HG02678 (cell line): ENCODE measurements at regions not wholly inside any gene's neighbourhood (a gene's known extent, or its start where the extent isn't known, plus 50 kb on each side); places are given as distances from the start of the nearest gene placed in this dataset.
"Not testable (repeated sequence)": the region's sequence is repeated elsewhere in the genome, so short reads cannot be mapped to it uniquely, and the experiment has no call there.

Experiments
- ATAC-seq: cut with Tn5 transposase; IDR thresholded peaks from one replicate; pipeline ENCODE4 v1.9.1; 2021; ENCODE audit warnings: mild to moderate bottlenecking, moderate library complexity; ENCODE audit not compliant: unreplicated experiment

DNA sequence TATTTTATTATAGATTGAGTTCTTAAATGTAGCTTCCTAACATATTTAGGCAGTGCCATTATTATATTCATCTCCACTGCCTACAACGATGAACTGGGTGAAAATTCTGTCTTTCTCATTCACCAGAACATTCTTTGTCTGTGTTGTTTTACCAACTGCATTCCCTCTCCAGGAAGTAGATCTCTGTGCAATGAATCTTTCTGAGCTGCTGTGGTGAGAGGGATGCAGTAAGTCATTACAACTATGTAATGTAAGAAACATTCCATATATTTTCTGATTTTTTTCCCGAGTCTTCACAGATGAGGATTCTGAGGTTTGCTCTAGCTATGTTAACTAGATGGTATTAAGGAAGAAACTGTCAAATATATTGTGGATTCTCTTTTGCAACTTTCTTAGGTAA, 811.9 kb upstream of the PCDH7 start:
- no peak for ATAC-seq

GRCh38 chr4:29927895-29928294, 792.3 kb upstream of the PCDH7 start:
- no peak for ATAC-seq

GRCh38 chr4:29948451-29948850, 771.7 kb upstream of the PCDH7 start:
- ATAC-seq: no peak

GRCh38 chr4:29948858-29949257, 771.3 kb upstream of the PCDH7 start:
- no peak for ATAC-seq

DNA sequence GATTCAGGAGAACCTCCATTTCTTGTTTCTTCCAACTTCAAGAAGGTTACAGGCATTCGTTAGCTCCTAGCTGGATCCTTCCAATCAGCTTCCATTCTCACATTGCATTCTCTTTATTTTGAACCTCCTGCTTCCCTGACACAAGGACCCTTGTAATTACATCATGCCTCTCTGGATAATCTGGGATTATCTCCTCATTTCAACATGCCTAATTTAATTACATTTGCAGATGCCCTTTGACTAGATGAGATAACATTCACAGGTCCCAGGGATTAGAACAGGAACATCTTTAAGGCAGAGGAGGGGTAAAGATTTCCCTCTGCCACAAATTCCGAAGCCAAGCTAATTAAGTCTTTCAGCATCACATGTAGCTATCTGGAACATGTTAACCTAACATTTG, 753.8 kb upstream of the PCDH7 start:
- ATAC-seq: no peak

- ATAC-seq: no peak
Observed at GRCh38 chr4:29970626-29971025, 749.5 kb upstream of the PCDH7 start.

- no peak for ATAC-seq
Observed at GRCh38 chr4:29972121-29972520, 748.0 kb upstream of the PCDH7 start.

GRCh38 chr4:29983890-29984289, 736.3 kb upstream of the PCDH7 start:
- ATAC-seq: no peak

DNA sequence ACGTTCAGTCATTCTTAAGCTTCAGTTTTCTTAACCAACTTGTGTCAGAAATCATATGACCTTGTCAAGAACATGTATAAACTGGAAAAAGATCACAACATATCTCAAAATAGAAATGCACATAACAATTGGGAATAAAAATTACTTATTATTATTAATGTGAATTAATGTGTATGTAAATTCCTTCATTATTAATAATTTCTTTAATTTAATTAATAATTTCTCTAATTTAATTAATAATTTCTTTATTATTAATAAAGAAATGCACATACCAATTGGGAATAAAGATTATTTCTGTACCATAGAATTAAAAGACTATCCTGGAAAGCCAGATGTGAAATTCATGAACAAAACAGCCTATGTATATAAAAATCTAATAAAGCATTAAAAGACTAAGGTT, 718.5 kb upstream of the PCDH7 start:
- ATAC-seq: no peak

DNA sequence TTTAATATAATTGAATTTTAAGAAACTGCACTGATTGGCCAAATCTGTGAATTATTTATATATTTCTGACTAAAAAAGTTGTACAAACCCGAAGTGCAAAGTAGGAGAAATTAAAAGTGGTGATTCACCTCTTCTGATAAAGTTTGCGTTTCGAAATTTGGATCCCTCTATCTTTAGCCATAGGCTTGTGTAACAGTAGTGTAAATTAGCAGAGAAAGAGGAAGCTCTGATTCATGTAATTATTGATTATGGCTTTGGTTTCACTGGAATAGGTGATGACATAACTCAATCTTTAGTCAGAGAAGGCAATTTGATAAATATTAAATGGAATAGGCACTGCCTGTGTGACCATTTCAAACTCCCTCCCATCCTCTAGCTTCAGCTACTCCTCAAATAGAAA, 717.8 kb upstream of the PCDH7 start:
- ATAC-seq: no peak

DNA sequence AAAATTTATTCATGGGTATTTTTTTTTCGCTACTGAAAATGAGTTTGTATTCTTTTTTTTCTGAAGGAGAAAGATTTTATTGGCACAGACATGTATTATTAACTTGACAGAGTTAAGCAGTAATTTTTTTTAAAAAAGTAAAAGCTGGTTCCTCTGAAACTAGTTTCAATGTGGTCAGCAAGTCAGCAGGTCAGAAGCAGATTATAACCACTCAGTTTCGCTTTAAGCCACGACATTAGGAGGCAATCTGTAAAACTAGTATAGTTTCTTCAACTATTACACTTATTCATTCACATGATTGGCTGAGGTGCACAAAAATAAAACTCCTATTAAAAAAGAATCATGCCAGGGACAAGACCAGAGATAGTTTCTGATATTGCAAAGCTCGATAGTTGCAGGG, 714.2 kb upstream of the PCDH7 start:
- no peak for ATAC-seq

- no peak for ATAC-seq
Observed at GRCh38 chr4:30024526-30024925, 695.6 kb upstream of the PCDH7 start.

- no peak for ATAC-seq
Observed at GRCh38 chr4:30028826-30029225, 691.3 kb upstream of the PCDH7 start.

DNA sequence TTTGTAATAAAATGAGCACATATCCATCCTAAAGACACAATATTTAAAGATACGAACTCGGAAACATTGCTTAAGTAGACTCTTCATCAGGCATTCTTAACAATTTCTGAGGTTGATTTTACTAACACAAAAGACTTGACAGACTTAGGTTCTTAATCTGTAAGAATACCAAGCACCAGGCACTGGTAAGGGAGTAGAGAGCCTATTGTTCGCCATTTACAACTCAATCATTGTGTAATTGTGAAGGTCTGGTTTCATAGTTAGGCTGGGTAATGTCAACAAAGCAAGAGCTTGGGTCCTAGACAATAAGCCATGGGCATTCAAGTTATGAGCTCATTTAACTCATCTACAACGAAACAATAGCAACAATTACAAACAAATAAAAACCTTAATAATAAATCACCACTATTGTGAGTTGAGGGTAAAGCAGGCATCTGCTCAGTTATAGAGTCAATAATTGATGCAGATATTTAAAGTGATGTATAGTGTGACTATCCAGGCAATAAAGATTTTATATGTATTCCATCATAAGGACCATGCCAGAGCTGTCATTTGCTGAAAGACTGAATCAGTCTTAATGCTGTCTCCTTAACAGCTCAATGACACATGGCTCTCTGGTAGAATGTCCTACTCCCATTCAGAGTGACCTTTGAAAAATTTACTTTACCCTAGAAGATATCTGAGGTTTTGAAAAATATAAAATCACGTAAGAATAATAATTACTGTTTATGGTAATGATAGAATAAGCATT, 664.0 kb upstream of the PCDH7 start:
- ATAC-seq: no peak

GRCh38 chr4:30068234-30068633, 651.9 kb upstream of the PCDH7 start:
- no peak for ATAC-seq

- no peak for ATAC-seq
Observed at GRCh38 chr4:30073011-30073710, 647.0 kb upstream of the PCDH7 start.

DNA sequence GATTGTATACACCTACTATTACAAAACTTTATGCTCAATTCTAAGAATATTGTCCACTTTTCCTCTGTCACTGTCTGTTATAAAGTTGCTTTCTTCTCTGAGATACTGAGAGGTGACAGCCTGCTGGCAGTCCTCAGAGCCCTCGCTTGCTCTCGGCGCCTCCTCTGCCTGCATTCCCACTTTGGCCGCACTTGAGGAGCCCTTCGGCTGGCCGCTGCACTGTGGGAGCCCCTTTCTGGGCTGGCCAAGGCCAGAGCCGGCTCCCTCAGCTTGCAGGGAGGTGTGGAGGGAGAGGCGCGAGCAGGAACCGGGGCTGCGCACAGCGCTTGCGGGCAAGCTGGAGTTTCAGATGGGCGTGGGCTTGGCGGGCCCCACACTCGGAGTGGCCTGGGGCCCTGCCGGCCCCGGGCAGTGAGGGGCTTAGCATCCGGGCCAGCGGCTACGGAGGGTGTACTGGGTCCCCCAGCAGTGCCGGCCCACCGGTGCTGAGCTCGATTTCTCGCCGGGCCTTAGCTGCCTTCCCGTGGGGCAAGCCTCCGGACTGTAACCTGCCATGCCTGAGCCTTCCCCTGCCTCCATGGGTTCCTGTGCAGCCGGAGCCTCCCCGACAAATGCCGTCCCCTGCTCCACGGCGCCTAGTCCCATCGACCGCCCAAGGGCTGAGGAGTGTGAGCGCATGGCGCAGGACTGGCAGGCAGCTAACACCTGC, 627.6 kb upstream of the PCDH7 start:
- not testable (repeated sequence) for ATAC-seq

DNA sequence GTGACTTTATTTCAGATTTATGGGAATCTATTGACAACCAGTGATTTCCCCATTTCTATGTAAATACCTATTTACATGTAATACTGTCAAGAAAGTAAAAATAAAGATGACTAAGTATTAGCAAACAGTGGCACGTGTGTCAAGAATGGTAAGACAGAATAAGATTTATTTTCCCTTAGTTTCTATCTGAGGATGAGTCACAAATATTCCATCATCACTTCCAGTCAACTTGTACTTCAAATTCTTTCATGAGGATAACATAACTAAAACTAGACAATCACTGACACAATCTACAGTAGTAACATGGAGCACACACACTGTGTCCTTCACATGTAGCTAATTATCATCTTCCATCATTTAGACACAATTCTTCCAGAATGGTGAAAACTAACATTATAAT, 625.3 kb upstream of the PCDH7 start:
- no peak for ATAC-seq

- ATAC-seq: no peak
Observed at GRCh38 chr4:30103455-30103854, 616.7 kb upstream of the PCDH7 start.

- no peak for ATAC-seq
Observed at GRCh38 chr4:30116401-30116800, 603.8 kb upstream of the PCDH7 start.

DNA sequence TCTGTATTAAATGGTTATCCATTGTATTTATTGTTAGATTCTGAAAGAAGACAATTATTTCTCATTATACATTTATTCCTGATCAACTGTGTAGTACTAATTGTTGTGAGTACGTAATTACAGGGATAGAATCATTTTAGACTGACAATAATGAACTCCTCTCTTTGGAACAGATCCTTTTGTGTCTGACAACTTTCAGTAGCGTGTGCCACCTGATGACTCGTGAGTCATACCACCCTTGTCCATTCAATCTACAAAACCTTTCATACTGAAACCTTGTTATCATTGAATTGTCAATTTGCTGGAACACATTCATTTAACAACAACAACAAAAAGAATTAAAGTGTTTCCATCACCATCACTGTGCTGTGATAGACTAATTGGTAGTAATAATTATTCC, 602.7 kb upstream of the PCDH7 start:
- ATAC-seq: no peak

GRCh38 chr4:30122711-30123110, 597.5 kb upstream of the PCDH7 start:
- no peak for ATAC-seq
